NT2/D1 (cell line): ENCODE measurements at regions not wholly inside any gene's neighbourhood (a gene's known extent, or its start where the extent isn't known, plus 50 kb on each side); places are given as distances from the start of the nearest gene placed in this dataset.

Experiments
- DNase-seq: peaks from one replicate; pipeline ENCODE4 v3.0.0-alpha.2; 2011; ENCODE audit warnings: low read depth, low spot score
- H3K27me3 ChIP-seq: 2 replicates; pipeline ENCODE4 v1.6.0; 2011; ENCODE audit warnings: mild to moderate bottlenecking; ENCODE audit not compliant: insufficient read length, insufficient read depth
- H3K36me3 ChIP-seq: 2 replicates; pipeline ENCODE4 v1.6.1; 2011; ENCODE audit warnings: mild to moderate bottlenecking, low read length, mixed read lengths; ENCODE audit not compliant: insufficient read depth, insufficient read length
- H3K4me1 ChIP-seq: 2 replicates; pipeline ENCODE4 v1.5.1; 2011; ENCODE audit not compliant: insufficient read depth, insufficient read length
- H3K4me3 ChIP-seq: 2 replicates; pipeline ENCODE4 v1.5.1; 2011; ENCODE audit warnings: low read depth; ENCODE audit not compliant: insufficient read length
- H3K9ac ChIP-seq: 2 replicates; pipeline ENCODE4 v1.6.0; 2011; ENCODE audit warnings: low read depth; ENCODE audit not compliant: insufficient read length
- H3K9me3 ChIP-seq: 2 replicates; pipeline ENCODE4 v1.5.1; 2011; ENCODE audit warnings: mild to moderate bottlenecking, low read length; ENCODE audit not compliant: insufficient read depth
- SUZ12 ChIP-seq: IDR thresholded peaks from 2 replicates; pipeline ENCODE4 v1.6.1; 2011; ENCODE audit not compliant: insufficient read length, insufficient read depth; ENCODE audit errors: extremely low read depth
- YY1 ChIP-seq: IDR thresholded peaks from 2 replicates; pipeline ENCODE4 v1.6.1; 2011; ENCODE audit not compliant: insufficient read length, insufficient read depth
- ZNF274 ChIP-seq: IDR thresholded peaks from 2 replicates; pipeline ENCODE4 v1.6.1; 2011; ENCODE audit warnings: mild to moderate bottlenecking, low read depth, low read length

DNA sequence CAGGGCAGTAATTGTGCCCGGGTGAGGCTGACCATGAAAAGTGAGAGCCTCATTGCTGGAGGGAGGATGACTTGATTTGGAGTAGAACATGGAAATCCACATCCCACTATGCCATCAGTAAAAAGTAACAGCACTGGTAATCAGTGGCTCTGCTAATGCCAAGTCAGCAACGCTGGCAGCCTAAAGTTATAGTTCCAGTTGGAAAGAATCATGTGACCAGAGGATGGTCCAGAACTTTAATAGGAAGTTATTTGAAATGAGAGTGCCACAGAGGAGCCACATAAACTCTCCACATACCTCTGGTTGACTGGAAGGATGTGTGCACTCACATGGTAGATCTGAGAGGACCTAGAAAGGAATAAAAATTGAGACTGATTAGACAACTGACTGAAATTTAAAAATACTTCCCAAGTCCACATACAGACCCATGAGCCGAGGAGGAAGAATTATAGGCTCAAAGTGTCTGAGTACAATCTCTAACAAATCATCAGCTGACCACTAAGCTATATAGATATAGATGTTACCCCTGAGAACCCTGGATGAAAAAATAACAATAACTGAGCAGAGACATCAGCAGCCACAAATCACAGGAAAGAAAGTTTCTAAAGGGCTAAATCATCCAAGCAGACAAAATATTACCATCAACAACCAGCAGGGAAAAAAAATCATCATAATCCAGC, 346.8 kb downstream of the STK39 start:
- no peak for DNase-seq
- Histone ChIP-seq H3K4me1 (no peaks in the 10 kb centered on the region), H3K27me3 (no peaks in the 10 kb centered on the region), H3K4me3 (no peak overlapping the region), H3K9me3 (no peaks in the 10 kb centered on the region), H3K36me3 (no peaks in the 10 kb centered on the region), H3K9ac (no peak overlapping the region)
- TF ChIP-seq ZNF274, result no peak
- TF ChIP-seq SUZ12, result no peak
- TF ChIP-seq YY1, result no peak

GRCh38 chr2:167898340-167898739, 349.1 kb downstream of the STK39 start:
- Histone ChIP-seq H3K36me3 (no peaks in the 10 kb centered on the region), H3K9ac (no peak overlapping the region), H3K27me3 (no peaks in the 10 kb centered on the region), H3K9me3 (peaks cover 14% of the 10 kb centered on the region; the same call in 1 of the 2 replicates), H3K4me3 (no peak overlapping the region), H3K4me1 (no peaks in the 10 kb centered on the region)
- DNase-seq, result no peak
- TF ChIP-seq SUZ12 (no peak), ZNF274 (no peak), YY1 (no peak)

DNA sequence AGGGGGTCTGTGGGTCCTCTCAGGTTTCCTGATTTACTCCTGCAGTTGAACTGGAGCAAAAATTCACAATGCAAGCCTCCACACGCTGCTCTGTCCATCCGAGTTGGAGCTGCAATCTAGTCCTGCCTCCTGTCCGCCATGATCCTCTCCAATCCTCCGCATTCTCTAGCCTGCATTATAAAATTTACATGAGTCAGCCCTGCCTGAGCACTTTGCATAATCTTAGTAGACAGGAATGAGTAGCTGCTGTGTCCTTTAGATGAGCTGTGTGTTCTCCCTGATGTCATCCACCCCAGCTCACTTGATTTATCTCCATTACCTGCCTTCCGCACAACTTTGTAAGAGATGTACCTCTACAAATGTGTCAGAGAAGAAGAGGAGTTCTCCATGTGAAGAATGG, 355.6 kb downstream of the STK39 start:
- Histone ChIP-seq H3K36me3 (no peaks in the 10 kb centered on the region), H3K9me3 (peaks cover 19% of the 10 kb centered on the region; the same call in 1 of the 2 replicates), H3K9ac (no peak overlapping the region), H3K4me1 (no peaks in the 10 kb centered on the region), H3K27me3 (no peaks in the 10 kb centered on the region), H3K4me3 (no peak overlapping the region)
- TF ChIP-seq SUZ12, result no peak
- no peak for TF ChIP-seq YY1
- no peak for TF ChIP-seq ZNF274
- DNase-seq, result no peak

GRCh38 chr2:167890739-167891138, 356.7 kb downstream of the STK39 start:
- Histone ChIP-seq H3K4me1 (no peaks in the 10 kb centered on the region), H3K36me3 (no peaks in the 10 kb centered on the region), H3K9me3 (peaks cover 19% of the 10 kb centered on the region; the same call in 1 of the 2 replicates), H3K27me3 (no peaks in the 10 kb centered on the region), H3K9ac (no peak overlapping the region), H3K4me3 (no peak overlapping the region)
- TF ChIP-seq ZNF274 (no peak), SUZ12 (no peak), YY1 (no peak)
- DNase-seq, result no peak

DNA sequence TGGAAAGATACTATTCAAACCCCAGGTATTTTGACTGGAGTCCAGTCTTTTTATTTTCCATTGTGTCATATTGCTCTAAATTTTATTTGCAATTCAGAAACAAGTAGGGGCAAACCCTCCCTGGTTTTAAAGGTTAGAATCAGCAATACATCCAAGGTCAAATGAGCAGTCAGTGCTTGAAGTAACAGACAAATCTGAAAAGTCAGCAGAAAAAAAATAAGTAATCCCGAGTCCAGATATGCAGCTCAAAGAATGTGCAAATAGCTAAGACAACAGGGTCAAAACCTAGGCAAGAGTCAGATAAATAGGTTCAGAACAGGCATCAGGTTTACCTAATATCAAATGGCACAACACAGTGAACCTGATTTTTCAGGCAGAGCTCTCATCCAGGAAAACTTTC, 367.0 kb downstream of the STK39 start:
- TF ChIP-seq ZNF274, result no peak
- TF ChIP-seq YY1, result no peak
- TF ChIP-seq SUZ12, result no peak
- no peak for DNase-seq
- no peaks in the 10 kb centered on the region for H3K36me3 ChIP-seq

DNA sequence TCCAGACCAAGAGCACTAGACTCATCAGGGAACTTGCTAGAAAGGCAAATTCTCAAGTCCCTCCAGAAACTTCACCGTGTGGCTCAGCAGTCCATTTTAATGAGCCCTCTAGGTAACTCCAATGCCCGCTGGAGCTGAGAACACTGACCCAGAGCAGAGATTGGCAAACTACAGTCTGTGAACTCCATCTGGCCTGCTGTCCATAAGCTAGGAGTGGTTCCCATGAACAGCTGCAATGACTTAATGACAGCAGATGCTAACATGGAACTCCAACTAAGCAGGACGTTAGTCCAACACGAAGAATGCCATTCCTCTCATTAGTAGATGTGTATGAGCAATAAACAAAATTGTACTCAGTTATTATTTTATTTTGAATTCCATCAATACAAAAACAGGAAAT, 371.9 kb downstream of the STK39 start:
- H3K36me3 ChIP-seq, result no peaks in the 10 kb centered on the region

More for the DNA sequence above, 367.0 kb downstream of the STK39 start:
- Histone ChIP-seq H3K9ac (no peak overlapping the region), H3K4me3 (no peak overlapping the region), H3K9me3 (no peaks in the 10 kb centered on the region), H3K27me3 (no peaks in the 10 kb centered on the region), H3K4me1 (no peaks in the 10 kb centered on the region)

DNA sequence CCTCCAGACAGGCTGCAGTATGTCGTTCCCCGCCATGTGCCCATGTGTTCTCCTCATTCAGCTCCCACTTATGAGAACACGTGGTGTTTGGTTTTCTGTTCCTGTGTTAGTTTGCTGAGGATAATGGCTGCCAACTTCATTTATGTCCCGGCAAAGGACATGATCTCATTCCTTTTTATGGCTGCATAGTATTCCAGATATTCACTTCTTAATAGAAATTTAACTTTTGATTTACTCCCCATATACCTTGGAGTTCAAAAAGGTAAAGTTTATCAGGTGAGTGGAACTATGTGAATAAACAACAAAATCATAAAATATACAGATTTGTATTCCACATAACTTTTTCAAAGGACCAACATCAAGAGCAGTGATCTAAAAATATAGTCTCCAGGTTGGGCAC, 372.6 kb downstream of the STK39 start:
- no peak overlapping the region for H3K4me3 ChIP-seq
- H3K27me3 ChIP-seq, result no peaks in the 10 kb centered on the region
- TF ChIP-seq SUZ12 (no peak), YY1 (no peak), ZNF274 (no peak)
- no peaks in the 10 kb centered on the region for H3K36me3 ChIP-seq
- no peaks in the 10 kb centered on the region for H3K9me3 ChIP-seq
- DNase-seq, result no peak
- H3K4me1 ChIP-seq, result no peaks in the 10 kb centered on the region
- H3K9ac ChIP-seq, result no peak overlapping the region

More for the DNA sequence above, 371.9 kb downstream of the STK39 start:
- H3K4me1 ChIP-seq, result no peaks in the 10 kb centered on the region
- no peaks in the 10 kb centered on the region for H3K9me3 ChIP-seq
- no peak overlapping the region for H3K9ac ChIP-seq
- TF ChIP-seq YY1, result no peak
- TF ChIP-seq SUZ12, result no peak
- no peak for TF ChIP-seq ZNF274
- no peak for DNase-seq
- H3K4me3 ChIP-seq, result no peak overlapping the region
- no peaks in the 10 kb centered on the region for H3K27me3 ChIP-seq

GRCh38 chr2:167871286-167871685, 376.1 kb downstream of the STK39 start:
- H3K9ac ChIP-seq, result no peak overlapping the region
- H3K4me1 ChIP-seq, result no peaks in the 10 kb centered on the region
- no peaks in the 10 kb centered on the region for H3K27me3 ChIP-seq
- DNase-seq, result no peak
- no peak overlapping the region for H3K4me3 ChIP-seq
- TF ChIP-seq ZNF274, result no peak
- TF ChIP-seq SUZ12, result no peak
- no peak for TF ChIP-seq YY1
- no peaks in the 10 kb centered on the region for H3K9me3 ChIP-seq
- no peaks in the 10 kb centered on the region for H3K36me3 ChIP-seq
